ENCODE measurements at regions not wholly inside any gene's neighbourhood (a gene's known extent, or its start where the extent isn't known, plus 50 kb on each side); places are given as distances from the start of the nearest gene placed in this dataset.

GRCh38 chr1:192059407-192059806 is 98.9 kb upstream of the RGS18 start:
- DNase-seq (ENCODE audit: low spot score): no peak
- in situ Hi-C loops (cut with MboI; ENCODE audit: low sequenced_read_pairs, unreplicated experiment): no loop called here
- TF ChIP-seq CTCF (IDR thresholded peaks at IDR 0.05; ENCODE audit: borderline replicate concordance, control extremely low read depth, extremely low read depth, insufficient read depth, missing control alignments): no peak

DNA sequence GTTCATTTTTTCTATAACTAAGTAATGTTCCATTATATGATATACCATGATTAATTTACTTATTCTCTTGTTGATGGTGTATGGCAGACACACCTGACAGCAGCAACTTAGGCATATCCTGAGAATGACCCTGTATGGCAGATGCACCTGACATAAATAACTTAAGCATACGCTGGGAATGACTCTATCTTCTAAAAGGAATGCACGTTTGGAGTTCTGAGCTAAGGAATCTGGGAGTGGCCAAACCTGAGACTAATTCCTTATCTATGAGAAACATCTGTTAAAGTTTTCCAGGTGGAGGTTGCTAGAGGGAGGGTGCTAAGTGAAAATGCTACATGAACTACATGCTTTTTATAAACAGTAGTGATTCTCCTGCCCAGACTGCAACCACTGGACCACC is 96.7 kb upstream of the RGS18 start:
- no peak for DNase-seq (ENCODE audit: low spot score)
- in situ Hi-C loops (cut with MboI; ENCODE audit: low sequenced_read_pairs, unreplicated experiment): no loop called here
- no peak for TF ChIP-seq CTCF (IDR thresholded peaks at IDR 0.05; ENCODE audit: borderline replicate concordance, control extremely low read depth, extremely low read depth, insufficient read depth, missing control alignments)

DNA sequence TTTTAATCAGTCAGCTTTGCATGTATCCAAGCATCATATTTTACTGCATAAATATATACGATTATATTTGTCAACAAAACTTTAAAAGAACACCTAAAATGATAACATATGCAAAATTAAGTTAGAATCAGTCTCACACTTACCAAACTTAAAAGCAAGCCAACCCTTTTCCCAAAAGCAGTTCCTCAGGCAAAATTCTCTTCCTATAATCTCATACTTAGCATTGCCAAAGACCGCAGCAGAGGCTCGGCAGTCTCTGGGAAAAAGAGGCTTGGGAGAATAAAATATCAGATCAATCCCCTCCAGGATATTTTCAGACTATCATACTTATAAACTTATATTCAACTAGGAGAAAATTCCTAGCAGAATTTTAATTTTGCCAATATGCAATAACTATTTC is 93.2 kb upstream of the RGS18 start:
- no peak for TF ChIP-seq CTCF (IDR thresholded peaks at IDR 0.05; ENCODE audit: borderline replicate concordance, control extremely low read depth, extremely low read depth, insufficient read depth, missing control alignments)
- in situ Hi-C loops (cut with MboI; ENCODE audit: low sequenced_read_pairs, unreplicated experiment): no loop called here
- no peak for DNase-seq (ENCODE audit: low spot score)

DNA sequence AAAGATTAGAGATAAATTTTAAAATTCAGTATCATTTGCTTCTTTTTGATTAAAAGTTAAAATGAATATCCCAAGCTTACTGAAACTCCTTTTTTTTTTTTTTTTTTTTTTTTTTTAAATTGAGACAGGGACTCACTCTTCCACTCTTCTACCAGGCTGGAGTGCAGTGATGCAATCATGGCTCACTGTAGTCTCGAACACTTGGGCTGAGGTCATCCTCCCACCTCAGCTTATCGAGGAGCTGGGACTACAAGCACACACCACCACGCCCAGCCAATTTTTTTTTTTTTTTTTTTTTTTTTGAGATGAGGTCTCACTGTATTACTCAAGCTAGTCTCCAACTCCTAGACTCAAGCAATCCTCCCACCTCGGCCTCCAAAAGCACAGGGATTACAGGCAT is 92.1 kb upstream of the RGS18 start:
- DNase-seq (ENCODE audit: low spot score): no peak
- no peak for TF ChIP-seq CTCF (IDR thresholded peaks at IDR 0.05; ENCODE audit: borderline replicate concordance, control extremely low read depth, extremely low read depth, insufficient read depth, missing control alignments)
- in situ Hi-C loops (cut with MboI; ENCODE audit: low sequenced_read_pairs, unreplicated experiment): no loop called here

- in situ Hi-C loops (cut with MboI; ENCODE audit: low sequenced_read_pairs, unreplicated experiment): no loop called here
- no peak for DNase-seq (ENCODE audit: low spot score)
- no peak for TF ChIP-seq CTCF (IDR thresholded peaks at IDR 0.05; ENCODE audit: borderline replicate concordance, control extremely low read depth, extremely low read depth, insufficient read depth, missing control alignments)
Observed at GRCh38 chr1:192067360-192067759, 90.9 kb upstream of the RGS18 start.

DNA sequence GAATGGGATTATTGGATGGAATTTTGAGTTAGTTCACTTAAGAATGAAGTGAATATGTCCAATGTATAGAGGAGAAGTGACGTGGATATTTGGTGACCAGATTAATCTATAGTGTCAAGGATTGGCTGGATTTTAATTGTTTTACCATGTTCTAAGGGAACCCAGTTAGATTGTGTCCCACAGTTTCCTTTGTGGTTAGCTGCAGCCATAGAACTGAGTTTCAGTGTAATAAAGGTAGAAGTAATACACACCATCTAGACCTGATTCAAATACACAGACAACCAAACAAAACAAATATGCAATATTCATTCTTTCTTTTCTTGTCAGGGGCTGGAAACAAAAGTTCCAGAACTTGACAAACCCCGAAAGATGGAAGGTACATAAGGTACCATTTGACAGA is 88.0 kb upstream of the RGS18 start:
- in situ Hi-C loops (cut with MboI; ENCODE audit: low sequenced_read_pairs, unreplicated experiment): no loop called here
- TF ChIP-seq CTCF (IDR thresholded peaks at IDR 0.05; ENCODE audit: borderline replicate concordance, control extremely low read depth, extremely low read depth, insufficient read depth, missing control alignments): no peak

DNA sequence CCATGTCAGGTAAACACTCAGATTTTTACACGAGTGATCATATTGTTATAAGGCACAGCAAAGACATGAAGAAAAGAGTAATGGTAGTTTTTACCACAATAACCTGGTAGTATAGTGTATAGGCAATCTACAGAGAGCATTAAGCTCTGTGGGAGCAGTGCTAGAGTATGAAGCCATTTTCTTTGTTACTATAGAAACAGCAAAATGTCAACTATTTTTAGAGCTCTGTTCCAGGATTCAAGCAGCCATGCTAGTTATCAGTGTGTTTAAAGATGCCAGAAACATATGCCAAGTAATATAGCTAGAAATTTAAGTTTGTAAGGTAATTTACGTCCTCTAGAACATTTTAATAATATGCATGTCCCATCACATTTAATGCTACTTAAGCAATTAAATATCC is 77.6 kb upstream of the RGS18 start:
- no peak for DNase-seq (ENCODE audit: low spot score)
- no peak for TF ChIP-seq CTCF (IDR thresholded peaks at IDR 0.05; ENCODE audit: borderline replicate concordance, control extremely low read depth, extremely low read depth, insufficient read depth, missing control alignments)
- in situ Hi-C loops (cut with MboI; ENCODE audit: low sequenced_read_pairs, unreplicated experiment): no loop called here

More for the DNA sequence above, 88.0 kb upstream of the RGS18 start:
- DNase-seq (ENCODE audit: low spot score): no peak

All from GM13976 (cell line).